PC-9 (cell line): ENCODE measurements at regions not wholly inside any gene's neighbourhood (a gene's known extent, or its start where the extent isn't known, plus 50 kb on each side); places are given as distances from the start of the nearest gene placed in this dataset.

Experiments
- CTCF ChIP-seq: fragments of 200-600 bp; sonication (generic); conservative IDR thresholded peaks from 2 replicates; pipeline ENCODE4 v1.6.1; 2017; ENCODE audit warnings: mixed run types, antibody characterized with exemption, mild to moderate bottlenecking, moderate library complexity
- EZH2 ChIP-seq: fragments of 200-600 bp; sonication (generic); IDR thresholded peaks from 2 replicates; pipeline ENCODE4 v1.8.0; 2017; ENCODE audit warnings: antibody characterized with exemption, low read depth

GRCh38 chr3:181582619-181583018, 129.1 kb upstream of the SOX2 start:
- TF ChIP-seq EZH2 (no peak), CTCF (no peak)
